ENCODE measurements at regions not wholly inside any gene's neighbourhood (a gene's known extent, or its start where the extent isn't known, plus 50 kb on each side); places are given as distances from the start of the nearest gene placed in this dataset.

DNA sequence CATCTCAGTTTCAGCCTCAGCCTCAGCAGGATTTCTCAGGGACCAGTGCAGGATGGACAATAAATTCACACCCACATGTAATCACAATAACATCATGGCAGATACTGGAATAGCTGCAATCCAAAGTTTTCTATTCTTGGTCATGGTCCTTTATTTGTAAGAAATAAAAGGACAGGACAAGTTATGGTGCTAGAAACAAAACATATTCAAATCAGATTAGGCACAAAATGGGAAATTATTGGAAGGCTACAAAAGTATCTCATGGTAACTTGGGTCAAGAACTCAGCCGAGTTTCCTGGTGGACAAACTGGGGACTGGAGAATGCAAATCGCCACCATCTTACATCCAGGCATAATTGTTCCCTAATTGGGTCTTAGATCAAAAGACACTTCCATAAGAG, 1768.2 kb upstream of the WWC1 start:
- TF ChIP-seq, protein P1, sequence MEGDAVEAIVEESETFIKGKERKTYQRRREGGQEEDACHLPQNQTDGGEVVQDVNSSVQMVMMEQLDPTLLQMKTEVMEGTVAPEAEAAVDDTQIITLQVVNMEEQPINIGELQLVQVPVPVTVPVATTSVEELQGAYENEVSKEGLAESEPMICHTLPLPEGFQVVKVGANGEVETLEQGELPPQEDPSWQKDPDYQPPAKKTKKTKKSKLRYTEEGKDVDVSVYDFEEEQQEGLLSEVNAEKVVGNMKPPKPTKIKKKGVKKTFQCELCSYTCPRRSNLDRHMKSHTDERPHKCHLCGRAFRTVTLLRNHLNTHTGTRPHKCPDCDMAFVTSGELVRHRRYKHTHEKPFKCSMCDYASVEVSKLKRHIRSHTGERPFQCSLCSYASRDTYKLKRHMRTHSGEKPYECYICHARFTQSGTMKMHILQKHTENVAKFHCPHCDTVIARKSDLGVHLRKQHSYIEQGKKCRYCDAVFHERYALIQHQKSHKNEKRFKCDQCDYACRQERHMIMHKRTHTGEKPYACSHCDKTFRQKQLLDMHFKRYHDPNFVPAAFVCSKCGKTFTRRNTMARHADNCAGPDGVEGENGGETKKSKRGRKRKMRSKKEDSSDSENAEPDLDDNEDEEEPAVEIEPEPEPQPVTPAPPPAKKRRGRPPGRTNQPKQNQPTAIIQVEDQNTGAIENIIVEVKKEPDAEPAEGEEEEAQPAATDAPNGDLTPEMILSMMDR (optimal IDR thresholded peaks at IDR 0.05 in 1 of 3, IDR thresholded peaks at IDR 0.05 in 1 of 3, conservative IDR thresholded peaks at IDR 0.05 in 1 of 3; ENCODE audit: extremely low read depth in 1 of 3, insufficient read depth in 2 of 3, low read length in 3 of 3) = no peak
- no peak for TF ChIP-seq EZH2 (IDR thresholded peaks at IDR 0.05; ENCODE audit: low read length)

All from keratinocyte (primary cell).